ENCODE measurements at regions not wholly inside any gene's neighbourhood (a gene's known extent, or its start where the extent isn't known, plus 50 kb on each side); places are given as distances from the start of the nearest gene placed in this dataset.

DNA sequence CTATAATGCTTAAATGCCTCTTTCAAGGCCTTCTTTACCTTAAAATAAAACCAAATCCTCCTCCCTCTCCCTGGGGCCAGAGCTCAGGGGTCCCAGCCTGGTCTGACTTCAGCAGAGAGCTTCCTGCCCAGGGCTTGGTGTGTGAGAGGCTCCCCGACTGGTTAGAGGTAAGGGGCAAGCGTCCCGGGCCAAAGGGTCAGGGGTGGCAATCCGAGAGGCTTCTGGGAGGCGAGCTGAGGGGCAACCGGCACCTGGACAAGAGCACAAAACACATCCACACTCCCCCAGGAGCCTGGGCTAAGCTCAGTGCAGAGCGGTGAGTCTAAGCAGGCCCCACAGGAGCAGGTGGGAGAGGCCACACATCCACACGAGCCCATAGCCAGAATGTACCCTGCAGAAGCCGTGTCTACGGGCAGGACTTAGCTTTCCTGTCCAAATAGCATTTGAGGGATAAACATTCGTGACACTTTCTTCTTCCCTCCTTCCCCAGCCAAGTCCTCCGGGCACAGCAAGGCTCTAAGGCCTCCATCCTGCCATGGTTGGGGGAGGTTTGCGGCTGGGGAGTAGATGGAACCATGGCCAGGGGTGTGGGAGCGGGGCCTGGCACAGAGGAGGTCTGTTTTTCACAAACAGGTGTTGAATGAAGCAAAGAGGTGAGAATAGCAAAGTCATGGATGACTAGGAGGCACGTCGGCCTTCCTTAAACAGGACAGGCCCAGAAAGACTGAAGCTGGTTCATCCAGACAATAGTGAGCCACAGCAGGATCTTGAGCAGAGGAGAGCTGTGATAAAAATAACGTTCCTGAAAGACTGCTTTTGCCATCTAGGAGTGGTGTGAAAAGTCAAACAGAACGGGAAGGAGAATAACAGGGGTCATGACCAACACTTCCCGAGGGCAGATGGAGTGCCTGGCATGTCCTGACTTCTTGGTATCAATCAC lies 98.7 kb upstream of the IQSEC1 start:
- DNase-seq, result no peak

DNA sequence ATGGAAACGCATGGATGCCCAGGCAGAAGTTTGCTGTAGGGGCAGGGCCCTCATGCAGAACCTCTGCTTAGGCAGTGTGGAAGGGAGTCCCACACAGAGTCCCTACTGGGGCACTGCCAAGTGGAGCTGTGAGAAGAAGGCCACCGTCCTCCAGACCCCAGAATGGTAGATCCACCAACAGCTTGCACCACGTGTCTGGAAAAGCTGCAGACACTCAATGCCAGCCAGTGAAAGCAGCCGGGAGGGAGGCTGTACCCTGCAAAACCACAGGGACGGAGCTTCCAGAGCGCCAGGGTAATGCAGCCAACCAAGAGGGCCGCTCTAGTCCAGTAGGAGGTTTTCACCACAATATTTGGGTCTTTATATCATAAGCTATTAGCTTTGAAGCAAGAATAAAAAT lies 97.1 kb upstream of the IQSEC1 start:
- DNase-seq, result no peak

DNA sequence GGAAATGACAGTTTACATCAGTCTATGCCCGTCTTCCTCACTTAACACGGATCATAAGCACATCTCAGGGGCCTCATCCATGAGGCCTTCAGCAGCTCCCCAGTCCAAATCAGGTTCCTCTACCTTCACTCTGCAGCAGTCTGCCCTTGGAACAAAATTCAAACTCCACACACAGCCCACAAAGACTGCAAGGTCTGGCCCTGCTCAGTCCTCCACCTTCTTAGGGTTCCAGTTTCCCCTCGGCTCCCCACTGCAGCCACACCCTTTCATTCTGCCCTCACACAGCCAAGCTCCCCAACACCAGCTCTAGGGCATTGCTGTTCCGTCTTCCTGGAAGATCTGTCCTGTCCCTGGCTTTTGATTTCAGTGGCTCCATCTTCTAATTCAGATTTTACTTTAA lies 95.2 kb upstream of the IQSEC1 start:
- DNase-seq, result no peak

DNA sequence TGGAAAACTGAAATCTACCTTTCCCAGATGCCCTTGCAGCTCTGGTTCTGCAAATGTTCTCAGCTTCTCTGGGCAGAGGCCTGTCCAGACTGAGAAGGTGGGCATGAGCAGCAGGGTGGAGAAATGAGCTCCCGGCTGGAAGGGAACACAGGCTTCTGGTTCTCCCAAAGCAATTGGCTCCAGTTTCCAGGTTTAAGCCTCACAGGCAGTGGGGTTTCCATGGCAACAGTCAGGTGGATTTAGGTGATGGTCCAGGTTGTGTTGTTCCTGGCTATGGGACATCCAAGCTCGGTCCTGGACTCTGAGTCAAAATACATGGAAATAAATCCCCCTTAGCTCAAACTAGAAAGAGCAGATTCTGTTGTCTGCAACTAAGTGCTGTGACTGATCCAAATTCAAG lies 94.6 kb upstream of the IQSEC1 start:
- peak in 1 of 14 donors; percentile 62 for DNase-seq

DNA sequence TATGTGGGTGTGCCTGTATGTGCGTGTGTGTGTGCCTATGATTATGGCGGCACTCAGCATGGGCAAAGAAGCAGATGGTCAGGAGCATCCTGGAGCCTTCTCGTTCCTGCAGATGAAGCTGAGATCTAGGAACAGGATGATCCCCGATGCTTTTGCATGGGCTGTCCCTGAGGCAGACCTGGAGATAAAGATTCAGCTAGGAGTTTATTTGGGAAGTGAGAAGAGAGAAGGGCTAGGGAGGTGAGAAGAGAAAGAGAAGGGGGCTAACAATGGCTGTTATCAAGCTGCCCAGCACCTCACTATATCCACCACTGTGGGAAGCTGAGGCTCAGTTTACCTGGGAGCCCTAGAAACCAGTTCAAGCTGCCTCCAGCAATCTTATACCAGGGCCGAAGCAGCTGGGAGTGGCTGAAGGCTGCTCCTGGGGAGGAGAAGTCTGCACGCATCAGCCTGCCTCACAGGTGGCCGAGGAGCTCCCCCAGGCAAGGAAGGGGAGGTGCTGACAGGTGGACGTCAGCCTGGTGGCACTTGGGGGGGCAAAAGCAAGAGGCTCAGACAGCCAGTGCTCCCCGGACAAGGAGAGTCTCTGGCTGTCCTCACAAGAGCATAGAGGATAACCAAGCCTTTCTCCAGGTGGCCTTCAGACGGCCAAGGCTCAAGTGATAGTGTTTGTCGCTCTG lies 94.0 kb upstream of the IQSEC1 start:
- peak in 1 of 14 donors; percentile 52 for DNase-seq

DNA sequence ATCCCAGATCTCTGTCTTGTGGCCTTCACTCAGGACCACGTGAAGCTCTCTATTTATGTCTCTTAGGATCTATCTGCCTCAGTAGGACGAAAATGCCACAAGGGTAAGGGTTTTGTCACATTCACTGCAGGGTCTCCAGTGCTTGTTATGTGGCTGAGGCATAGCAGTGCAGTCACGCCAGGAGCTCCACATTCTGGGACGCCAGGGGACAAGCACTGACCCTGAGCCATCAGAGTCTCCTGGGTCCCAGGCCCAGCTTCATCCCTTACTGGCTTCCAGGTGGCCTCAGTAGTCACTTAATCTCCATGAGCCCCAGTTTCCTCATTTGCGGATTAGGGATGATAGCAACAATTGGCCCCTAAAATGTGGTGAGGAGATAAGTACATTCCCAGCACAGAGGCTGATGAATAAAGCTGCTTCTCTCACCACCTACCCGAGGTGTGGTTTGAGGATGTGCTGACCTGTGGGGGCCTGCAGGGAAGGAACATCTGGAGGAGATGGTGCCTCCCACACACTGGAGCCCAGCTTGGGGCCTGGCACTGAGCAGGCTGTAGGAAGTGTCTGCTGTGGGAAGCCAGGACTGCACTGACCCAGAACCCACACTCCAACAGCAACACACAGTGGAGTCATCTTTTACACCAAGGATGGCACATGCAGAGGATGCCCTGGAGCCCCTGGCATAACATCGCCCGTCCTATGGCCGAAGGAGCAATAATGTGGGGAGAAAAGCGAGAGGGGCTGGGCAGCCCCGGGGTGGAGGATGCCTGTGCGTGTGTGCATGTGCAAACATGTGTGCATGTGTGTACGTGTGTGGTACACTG lies 93.2 kb upstream of the IQSEC1 start:
- DNase-seq, result no peak

DNA sequence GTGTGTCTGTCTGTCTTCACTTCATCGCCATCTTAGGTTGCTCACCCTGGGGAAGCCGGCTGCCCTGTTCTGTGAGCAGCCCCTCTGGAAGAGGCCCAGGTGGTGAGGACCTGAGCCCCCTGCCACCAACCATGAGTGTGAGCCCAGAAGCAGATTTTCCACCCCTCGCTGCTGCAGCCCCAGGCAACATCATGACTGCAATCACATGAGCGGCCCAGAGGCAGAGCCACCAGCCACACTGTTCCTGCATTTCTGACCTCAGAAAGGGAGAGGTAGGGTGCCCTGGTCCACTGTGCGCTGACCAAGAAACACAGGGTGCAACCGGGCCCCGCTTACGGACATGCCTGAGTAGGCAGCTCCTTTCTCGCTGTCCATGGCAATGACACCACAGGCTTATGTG lies 92.3 kb upstream of the IQSEC1 start:
- DNase-seq, result peak in 1 of 14 donors; percentile 8

DNA sequence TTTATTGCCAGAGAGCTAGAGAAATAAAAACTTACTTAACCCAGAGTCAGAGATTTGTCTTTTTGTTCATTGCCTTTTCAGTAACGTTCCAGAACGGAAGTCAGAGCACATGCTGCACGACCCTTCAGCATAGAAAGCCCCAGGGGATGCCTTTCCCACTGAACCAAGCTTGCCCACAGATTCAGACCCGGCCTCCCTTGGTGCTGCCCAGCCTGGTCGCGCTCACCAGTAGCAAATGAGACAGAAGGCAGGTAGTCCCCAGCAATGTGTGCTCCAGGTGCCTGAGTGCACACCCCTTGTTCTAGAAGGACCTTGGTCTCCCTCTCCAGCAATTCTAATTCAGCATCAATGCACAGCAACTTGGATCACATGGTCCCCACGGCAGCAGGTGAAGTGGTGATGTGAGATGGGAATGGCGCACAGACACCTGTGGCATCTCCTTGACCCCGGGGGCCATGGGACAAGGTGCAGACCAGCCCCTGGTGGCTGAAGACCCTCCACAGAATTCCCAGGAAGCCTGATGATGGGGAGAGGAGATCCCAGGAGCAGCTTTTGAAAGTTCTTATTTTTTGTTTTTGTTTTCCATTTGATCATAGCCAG lies 91.8 kb upstream of the IQSEC1 start:
- DNase-seq, result no peak

DNA sequence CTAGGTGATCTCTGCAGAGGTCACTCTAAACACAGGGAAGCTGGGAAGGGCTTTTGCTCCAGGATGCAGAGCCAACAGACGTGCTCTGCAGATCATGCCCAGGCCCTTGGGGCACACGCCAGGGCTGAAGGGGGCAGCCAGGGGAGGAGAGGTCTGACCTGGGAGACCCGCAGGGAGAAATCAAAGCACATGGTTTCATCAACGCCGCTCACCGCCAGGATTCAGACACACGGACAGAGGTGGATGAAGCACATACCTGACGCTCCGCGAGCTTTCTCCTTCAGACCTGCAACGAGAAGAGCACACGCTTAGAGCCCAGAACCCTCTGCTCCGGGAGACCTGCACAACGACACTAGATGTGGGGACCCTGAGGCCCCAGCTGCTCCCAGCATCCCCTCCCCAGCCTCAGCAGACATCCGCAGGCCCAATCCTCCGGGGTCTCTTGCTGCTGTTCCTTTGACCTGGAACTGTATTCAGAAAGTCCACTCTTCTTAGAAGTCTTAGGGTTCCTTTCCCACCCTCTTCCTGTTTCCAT lies 90.7 kb upstream of the IQSEC1 start:
- DNase-seq, result no peak

DNA sequence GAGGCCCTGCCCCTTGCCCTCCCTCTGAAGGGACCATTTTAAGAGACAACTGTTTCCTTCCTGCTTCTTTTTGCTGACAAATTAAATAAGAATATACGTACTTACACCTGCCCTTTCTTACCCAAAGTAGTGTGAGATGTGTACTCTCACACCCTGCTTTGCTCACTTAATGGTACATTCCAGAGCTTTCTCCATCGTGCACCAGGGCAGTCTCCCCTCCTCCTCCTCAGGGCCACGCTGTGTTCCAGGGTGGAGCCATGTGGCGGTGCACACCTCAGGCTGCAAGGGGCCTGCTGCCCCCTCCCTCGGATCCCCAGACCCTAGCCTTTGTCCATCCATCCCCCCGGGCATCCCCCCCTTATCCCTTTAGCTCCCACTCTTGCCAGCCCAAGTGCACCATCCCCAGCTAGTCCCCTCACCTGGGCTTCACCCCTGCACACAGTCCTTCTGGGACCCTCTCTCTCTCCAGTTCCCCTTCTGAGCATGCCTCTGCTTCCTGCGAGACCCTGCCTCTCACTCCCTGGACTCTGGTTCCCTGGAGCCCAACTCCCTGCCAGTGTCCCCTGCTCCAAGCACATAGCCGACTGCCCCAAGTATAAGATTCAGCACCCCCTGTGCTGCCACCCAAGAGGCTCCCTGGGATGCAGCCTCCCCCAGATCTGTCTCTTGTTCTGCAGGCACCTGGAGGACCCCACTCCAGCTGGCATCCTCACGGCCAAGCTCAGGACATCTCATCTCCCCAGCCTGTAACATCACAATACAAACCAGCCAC lies 89.5 kb upstream of the IQSEC1 start:
- no peak for DNase-seq

DNA sequence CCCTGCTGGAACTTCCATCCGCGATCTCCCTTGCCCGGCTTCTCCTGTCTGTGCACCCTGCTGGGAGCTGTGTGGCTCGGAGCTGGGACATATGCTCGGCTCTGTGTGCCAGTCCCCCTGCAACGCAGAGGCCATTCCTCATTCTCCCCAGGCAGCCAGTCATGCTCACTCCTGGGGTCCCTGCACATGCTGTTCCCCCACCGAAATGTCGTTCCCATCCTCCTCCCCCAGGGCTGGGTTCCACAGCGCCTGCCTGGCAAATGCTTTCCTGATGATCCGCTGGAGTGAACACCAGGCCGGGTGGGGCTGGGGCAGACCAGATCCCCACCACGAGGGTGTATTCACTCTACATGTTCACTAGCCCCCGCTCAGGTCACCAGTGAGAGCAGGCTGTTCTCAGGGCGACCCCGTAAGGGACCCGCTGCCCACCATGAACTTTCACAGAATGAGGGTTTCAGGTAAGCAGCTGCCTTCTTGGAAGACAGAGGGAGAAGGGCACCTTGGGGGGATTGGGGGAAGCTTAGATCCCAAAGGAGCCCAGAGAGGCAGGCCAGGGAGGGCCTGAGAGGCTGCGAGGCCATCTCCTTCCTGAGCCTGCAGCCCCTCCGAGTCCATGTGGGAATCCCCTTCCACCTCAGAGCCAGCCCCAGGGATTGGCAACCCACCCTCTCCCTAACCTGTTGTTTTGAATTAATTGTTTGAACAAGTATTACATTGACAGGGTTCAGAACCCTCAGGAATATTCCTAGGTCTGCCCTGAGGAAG lies 88.7 kb upstream of the IQSEC1 start:
- peak in 1 of 14 donors; percentile 75 for DNase-seq

DNA sequence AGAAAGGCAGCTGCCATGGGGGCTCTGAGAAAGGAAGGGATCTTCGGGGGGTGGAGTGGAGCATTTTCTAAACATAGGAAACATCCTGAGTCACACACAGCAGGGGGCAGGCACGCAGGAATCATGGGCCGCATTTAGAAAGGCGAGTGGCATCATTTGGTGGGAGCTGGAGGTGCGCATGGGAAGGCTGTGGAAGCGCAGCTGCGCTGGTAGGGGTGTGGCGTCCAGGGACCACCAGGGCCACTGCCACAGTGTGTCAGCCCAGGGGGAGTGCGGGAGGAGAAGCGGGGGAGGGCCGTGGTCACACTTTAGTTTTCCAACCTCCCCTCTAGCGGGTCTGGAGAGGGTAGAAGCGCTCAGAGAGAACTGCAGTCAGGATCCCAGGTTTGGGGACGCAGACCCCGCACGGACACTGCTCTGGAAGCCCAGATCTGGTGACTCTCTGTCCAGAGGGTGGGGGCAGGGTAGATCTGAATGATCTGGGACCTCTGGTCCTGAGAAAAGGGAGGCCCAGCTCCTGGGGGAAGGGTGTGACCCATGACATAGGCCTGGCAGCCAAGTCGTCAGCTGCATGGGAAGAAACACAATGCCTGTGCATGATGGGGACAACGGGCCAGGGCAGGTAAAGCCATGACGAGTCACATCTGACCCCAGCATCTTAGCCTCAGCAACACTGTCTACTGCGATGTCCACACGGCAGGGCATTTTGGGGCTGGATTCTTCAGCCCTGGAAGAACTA lies 88.0 kb upstream of the IQSEC1 start:
- DNase-seq, result no peak

DNA sequence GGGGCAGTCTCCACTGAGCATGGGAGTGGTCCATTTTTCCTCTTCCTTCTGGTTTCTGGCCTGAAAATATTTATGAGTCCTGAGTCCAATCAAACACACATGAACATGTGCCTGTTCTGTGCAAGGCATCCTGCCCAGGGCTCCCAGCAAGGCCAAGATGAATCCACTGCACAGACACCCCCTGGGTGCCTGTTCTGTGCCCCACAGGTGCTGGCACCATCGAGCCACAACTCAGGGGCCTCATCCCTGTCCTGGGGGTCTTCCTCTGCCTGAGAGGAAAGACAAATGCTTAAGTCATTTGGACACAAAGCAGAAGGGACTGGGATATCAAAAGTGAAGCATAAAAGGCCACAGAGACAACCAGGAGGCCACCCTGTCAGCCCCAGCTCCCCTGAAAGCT lies 87.4 kb upstream of the IQSEC1 start:
- no peak for DNase-seq

DNA sequence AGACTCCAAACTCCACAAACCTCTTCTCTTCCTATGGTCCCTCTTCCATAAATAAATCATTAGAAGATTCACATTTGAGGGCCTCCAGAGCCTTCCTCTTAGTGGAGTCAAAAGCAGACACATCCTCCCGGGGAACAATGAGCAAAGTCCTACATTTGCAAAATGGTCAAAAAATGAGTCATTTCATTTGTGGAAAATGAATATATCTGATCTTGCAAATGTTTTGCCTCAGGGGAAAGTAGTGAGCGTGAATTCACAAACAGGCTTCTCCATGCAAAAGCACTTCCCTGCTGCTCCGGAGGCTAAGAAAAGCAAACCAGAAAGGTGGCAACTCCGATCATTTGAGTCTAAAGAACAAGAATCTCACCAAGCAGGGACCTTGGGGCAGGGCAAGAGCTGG lies 86.7 kb upstream of the IQSEC1 start:
- DNase-seq, result no peak

DNA sequence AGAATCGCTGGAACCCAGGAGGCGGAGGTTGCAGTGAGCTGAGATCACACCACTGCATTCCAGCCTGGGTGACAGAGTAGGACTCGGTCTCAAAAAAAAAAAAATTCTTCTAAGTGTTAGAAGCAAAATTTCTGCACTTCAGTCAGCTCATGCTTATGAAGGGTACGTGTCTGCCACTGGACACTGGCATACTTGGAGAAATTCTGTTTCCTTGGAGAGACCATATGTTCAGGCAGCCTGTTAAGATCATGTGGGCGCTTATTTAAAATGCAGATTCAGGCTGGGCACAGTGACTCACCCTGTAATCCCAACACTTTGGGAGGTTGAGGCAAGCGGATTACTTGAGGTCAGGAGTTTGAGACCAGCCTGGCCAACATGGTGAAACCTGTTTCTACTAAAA lies 85.6 kb upstream of the IQSEC1 start:
- peak in 1 of 14 donors; percentile 11 for DNase-seq

DNA sequence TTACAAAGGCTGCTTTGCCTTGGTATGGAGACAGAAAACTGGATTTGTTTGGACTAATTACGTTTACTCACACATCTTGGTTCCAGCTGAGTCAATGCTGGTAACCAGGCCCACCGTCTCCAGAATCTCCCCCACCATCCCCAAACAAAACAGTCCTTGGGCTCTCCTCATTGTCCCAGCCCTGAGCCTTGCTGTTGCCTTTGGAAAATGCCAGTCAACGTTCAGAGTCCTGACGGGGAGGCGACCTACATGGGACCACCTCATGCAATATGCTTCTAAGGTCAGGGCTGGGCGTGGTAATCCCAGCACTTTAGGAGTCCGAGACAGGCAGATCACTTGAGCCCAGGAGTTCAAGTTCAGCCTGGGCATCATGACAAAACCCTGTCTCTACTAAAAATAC lies 85.2 kb upstream of the IQSEC1 start:
- peak in 1 of 14 donors; percentile 44 for DNase-seq

DNA sequence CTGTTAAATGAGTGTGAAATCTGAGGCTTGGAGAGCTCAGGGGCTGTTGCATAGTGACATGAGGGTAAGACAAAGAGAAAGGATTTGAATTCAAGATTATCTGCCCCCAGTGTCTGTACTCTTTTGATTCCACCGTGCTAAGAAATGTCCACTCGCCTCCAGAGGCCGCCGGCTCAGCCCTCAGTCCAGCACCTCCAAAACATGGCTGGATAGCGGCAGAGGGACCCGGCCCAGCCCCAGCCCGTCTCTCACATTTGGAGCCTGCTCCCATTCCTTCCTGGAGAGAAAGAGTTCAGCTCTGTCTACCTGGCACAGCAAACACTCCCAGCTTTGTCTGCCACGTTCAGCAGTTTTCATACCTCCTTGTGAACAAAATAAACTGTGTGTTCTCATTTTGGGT lies 84.8 kb upstream of the IQSEC1 start:
- peak in 1 of 14 donors; percentile 44 for DNase-seq

DNA sequence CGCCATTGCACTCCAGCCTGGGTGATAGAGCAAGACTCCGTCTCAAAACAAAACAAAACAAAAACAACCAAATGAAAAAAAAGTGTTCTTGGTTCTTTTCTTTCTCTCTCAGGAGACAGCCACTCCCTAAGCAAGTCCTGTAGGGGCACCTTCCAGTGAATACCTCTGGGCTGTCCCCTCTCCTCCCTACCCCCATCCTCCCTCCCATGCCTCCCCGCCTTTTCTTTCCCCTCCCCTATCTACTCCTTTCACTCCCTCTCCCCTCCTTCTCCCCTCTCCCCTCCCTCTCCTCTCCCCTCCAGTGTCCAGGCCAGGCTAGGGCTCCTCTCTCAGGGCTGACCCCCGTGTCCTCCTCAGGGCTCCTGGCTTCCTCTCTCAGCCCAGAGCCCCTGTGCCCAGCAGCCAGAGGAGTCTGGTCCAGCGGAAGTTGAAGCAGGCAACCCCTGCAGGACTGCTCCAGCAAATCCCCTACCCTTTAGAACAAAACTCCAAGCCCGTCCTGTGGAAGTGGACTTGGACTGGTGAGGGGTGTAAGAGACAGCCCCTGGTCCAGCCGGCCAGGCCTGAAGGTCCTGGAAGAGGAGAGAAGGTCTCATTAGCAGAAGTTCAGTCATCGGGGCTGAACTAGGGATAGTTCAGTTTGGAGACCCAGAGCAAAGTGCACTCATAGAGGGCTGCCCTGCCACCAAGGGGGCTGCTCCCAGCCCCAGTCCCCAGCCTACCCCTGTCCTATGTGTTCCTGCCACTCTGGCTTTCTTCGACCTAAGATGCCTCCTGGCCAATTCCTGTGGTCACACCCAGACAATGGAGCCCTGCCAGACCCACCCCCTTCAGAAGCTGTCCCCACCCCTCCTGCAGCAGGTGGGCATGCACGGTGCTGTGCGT lies 79.8 kb upstream of the IQSEC1 start:
- no peak for DNase-seq

DNA sequence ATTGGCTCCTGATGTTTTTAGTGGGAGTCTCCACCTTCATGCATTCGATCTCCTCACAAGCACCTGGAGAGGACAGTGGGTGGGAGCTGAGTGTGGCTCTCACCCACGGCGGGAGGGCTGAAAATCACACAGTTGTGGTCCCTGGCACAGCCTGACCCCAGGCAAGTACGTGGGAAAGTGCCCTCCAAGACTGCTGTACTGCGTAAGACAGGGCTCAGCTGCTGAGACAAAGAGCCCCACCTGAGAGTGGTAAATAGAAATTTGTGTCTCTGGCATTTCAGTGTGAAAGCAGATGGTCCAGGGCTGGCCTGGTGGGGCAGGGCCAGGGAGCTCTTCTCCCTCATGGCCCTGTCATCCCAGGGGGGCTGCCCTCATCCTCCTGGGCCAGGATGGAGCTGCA lies 77.4 kb upstream of the IQSEC1 start:
- DNase-seq, result no peak

Measured in C1 segment of cervical spinal cord (tissue), 14 donors.